Stimulated activated CD8-positive, alpha-beta memory T cell treated with anti-CD3 and anti-CD28 coated beads, Interleukin-4, amount 100 ng/mL, for 4 hours (primary cell): ENCODE measurements at regions not wholly inside any gene's neighbourhood (a gene's known extent, or its start where the extent isn't known, plus 50 kb on each side); places are given as distances from the start of the nearest gene placed in this dataset.
"Not testable (repeated sequence)": the region's sequence is repeated elsewhere in the genome, so short reads cannot be mapped to it uniquely, and the experiment has no call there.

ENCODE experiments used
- DNase-seq, 2 donors: peaks; one replicate each; pipeline ENCODE4 v3.0.0-alpha.2; 2020; ENCODE audit warnings: low read depth in 2 of 2, low spot score in 1 of 2

DNA sequence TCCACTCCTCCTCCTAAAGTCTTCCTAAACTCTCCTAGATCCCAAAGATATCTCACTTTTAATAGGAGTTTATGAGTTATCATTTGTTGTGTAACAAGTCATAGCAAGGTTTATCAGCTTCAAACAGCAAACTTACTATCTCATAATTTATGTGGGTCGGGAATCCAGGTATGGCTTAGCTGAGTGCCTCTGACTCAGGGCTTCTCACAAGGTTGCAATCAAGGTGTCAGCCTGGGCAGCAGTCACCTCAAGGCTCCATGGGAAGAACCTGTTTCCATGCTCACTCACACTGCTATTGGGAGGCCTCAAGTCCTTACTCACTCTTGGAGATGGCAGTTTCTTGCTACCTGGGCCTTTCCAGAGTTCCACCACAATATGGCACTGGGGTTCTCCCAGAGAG is 889.8 kb downstream of the MCTP2 start:
- DNase-seq: no peak

DNA sequence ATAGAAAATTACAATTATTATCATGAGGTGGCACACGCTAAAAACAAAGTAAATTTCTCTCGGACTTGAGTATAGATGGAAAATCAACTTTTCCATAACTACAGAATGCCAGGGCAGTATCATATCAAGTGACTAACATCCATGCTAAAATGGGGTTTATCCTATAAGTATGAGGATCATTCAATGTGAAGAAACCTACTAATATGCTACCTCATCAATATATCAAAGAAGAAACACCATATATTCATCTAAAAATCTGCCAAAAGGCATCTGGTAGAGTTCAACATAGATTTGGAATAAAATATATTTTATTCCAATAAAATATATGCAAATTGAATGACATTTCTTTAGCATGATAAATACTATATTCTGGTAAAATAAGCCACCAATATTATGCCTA is 894.4 kb downstream of the MCTP2 start:
- no peak for DNase-seq

DNA sequence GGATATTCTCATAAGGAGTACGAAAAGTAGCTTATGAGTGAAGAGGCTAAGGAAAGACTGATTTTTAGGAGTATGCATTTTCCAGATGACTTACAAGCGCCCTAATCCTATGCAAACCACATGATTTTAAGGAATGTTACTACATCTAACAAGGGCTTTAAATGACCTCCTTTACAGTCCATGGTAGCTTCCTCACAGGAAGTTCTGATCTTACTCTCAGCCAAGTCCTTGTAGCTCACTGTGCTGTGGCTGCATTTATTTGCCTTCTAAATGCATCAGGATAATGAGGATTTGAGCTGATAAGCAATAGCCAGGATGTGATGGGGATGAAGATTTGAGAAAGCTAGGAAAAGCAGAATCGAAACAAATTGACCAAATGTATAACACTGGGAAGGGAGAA is 896.0 kb downstream of the MCTP2 start:
- no peak for DNase-seq

DNA sequence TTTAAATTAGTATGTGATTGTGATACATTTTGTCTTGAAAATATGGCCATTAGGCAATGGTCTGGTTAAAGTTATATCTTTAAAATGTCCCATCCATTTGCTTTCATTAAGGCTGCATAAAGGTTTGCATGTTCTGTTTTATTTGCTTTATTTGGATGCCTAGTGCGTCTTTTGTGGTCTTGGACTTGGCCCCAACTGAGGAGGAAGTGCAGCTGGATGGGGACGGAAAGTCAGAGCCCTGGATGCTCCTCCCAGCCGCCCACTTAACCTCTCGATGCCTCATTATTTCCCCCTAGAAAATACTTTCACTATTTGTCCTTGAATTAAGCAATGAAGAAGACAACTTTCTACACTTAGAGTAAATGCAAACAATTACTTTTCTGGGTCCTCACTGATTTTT is 898.2 kb downstream of the MCTP2 start:
- DNase-seq: no peak

DNA sequence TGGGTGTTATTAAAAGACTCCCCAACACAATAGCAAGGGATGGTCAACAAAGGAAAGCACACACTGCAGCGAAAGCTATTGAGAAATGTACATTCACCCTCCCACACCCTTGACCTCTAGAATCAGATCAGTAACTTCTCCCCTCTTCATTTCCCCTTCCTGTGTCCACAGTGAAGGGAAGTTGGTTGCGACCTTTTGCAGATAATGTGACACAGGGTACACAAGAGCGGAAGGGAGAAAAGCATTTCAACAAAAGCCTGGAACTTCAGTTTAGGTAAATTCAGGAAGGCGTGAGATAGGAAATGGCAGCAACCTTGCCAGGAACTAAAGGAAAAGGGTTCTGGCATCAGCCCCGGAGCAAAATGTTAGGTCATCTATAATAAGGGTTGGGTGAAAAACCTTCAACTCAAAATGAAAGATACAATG is 899.8 kb downstream of the MCTP2 start:
- DNase-seq: no peak

DNA sequence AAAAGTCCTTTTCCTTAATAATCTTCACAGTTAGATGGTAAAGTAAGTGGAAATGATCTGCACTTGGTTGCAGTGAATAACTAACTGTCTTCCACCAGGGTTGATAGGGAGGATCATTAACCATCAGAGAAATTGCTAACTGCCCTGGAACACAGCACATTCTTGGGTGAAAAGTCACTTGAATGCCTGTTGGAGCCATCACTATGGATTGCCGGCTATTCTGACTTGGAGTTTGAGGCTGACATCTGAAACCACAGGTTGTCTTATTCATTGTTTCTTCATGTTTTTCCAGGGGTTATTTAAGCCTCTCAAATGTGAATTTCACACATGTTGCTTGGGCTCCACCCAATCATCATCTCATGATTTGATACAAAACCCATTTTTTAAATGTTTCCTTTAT is 901.4 kb downstream of the MCTP2 start:
- no peak for DNase-seq

DNA sequence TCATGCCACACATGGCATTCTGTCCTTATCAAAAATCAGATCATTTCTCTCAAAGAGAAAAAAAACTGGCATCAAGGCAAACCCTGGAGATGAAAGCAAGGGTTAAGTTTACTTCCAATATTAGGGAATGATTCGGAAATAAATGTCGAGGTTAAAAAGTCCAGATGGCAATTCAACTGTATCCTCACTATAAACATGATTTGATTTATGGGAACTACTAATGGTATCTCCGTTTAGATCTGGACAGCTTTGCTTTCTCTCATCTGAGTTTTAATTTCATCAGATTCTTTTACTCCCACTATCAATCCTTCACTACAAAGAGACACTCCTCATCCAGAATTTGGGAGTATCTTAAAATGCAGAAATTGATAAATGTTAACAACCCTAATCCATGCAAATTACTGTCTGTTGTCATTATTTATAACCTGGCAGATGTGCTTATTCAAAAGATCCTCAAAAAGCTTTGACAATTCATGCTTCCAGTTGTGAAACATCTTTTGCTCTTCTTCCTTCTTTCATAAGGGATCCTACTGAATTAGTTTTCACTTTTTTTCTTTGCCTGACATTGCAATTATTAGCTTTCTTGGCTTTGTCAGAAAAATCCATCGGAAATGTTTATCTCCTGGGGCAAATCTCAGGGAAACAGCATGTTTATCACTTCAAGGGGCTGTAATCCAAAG is 903.2 kb downstream of the MCTP2 start:
- no peak for DNase-seq

DNA sequence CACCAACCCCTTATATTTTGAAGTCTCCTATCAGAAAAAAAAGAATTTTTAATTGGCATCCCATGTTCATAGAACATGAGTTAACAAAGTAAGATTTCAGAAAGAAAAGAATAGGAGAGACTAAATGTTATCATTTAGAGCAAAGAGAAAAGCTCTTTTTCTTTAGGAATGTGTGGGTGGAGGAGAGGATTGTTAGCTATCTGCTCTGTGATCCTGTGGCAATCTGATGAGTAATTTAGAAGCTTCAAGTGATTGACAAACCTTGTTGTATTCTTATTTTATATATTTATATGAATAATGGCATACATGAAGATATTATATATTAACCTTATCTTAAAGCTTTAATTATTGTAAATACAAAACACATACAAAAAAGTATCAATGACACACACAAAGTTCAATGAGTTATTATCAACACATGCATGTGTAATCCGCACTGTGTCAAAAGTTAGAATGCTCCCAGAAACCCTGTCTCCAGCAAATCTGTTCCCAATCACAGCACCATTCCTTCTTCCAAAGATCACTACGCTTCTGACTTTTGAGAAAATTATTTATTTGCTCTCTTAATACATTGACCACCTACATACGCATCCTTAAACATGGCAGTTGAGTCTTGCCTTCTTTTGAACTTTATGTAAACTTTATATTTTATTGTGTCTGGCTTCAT is 907.4 kb downstream of the MCTP2 start:
- DNase-seq: no peak

DNA sequence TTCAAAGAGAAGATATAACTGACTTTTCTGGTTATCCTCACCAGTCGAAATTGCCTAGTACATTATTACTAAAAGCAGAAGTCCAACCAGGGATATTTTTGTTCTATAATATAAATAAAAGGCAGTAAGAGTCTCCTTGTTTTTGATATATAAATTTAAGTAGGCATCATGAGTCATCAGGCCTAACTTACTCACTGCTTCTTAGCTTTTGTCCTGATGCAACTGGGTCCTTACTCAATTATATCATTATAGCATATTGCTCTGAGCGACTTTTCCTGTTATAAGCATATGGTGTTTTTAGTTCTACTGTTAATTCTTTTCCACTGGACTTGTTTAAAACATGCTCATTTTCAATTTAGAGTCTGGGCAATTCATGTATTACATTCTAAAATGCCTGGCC is 910.1 kb downstream of the MCTP2 start:
- DNase-seq: no peak

DNA sequence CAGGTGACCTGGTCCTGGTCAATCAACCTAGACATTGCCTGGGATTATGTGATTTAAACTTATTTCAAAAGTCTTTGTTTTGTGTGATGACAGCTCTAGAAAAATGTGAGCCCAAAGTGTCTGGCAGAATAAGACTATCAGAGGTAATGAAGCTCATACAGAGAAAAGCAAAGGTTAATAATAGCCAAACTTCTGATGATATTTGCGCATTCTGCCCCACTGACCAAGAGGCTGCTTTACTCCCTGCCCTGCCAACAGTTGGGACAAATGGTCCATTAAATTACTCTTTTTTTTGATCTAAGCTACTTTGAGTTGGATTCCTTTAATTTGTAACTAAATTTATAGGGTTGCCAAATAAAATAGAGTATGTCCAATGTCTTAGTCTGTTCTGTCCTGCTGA is 911.2 kb downstream of the MCTP2 start:
- DNase-seq: no peak

DNA sequence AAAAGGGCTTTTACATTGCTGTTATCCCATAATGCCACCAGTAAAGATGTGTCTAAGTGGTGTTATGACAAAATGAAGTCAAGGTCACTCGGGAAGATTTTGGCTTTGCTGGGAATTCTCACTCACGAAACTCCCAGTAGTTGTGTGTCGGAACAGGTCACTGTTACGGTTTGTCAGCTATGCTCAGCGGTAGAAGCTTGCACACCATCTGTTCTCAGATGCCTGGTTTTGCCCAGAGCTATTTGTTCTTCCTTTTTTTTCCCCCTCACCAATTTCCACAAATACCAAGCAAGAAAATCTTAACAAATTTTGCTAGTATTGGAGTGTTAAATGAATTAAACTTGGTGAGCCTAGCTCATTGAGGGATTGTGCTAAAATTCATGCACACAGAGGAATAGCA is 915.1 kb downstream of the MCTP2 start:
- no peak for DNase-seq

DNA sequence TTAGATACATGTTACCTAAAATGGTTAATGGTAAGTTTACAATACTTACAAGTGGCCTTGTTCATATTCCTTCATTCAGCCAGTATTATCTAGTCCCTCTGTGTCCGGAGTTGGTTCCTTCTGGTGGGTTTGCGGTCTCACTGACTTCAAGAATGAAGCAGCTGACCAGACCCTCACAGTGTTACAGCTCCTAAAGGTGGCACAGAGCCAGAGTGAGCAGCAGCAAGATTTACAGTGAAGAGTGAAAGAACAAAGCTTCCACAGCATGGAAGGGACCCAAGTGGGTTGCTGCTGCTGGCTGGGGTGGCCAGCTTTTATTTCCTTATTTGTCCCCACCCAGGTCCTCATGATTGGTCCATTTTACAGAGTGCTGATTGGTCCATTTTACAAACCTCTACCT is 916.8 kb downstream of the MCTP2 start:
- no peak for DNase-seq

DNA sequence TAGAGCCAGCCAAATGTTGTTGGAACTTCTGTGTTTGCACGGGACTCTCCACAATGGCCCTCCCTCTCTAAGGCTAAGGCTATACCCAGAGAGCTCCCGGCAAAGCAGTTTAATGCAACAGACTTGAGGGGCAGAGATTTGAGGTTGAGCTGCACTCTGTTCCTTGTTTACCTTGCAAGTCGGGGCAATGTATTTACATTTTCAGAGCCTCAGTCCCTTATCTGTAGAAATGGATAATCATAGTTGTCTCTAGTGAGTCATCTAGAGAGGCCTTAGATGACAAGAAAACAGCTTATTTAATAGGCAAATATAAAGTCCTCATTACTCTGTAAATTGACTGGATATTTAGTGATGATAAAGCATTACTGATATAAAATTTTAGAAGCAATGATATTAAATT is 917.7 kb downstream of the MCTP2 start:
- no peak for DNase-seq

DNA sequence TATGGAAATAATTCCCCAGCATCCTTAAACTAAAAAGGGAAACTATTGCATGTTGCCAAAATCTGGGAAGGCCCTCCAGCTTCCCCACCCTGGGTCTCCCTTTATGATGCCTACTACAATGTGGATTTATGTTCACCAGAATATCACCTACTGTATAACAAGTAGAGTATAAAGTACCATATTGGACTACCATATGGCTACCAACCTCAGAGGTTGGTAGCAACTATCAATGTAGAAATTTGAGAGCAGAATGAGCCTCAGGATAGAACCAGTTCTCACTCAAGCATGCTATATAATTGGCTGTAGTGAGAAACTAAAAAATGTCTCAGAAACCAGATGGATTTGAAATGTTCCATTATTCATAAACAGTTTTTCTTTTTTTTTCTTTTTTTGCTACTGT is 918.4 kb downstream of the MCTP2 start:
- no peak for DNase-seq

DNA sequence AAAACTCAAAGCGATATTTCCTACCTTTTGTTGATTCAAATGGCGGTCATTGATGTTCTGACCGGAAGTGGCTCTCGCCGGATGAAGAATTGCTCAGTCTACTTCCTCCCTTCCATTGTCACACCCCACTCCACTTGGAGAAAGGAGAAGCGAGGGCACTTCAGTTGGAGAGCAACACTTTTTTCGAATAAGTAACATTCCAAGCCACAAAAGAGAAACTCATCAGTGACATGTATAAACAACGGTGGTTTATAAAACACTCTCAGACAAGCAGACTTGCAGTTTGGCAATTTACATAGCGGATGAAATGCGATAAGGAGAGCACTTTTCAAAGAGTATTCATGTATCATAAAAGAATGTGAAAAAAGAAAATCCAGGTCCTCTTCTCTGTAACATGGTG is 919.1 kb downstream of the MCTP2 start:
- no peak for DNase-seq

DNA sequence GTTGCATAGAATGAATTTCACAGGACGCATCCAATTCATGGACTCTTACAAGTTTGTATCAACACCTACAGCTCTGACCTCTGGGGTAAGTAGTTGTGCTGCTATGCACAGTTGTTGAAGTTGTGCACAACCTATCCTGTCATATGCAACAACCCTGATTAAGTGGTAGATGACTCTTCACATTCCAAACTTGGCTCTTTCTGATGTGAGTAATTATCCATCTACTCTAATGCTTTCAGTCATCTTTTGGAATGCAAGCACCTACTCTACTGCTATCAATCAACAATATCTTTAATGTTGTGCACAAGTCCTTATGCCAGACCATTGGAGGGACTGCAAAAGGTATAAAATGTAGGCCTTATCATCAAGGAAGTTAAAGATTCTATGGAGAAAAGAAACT is 921.4 kb downstream of the MCTP2 start:
- DNase-seq: no peak

DNA sequence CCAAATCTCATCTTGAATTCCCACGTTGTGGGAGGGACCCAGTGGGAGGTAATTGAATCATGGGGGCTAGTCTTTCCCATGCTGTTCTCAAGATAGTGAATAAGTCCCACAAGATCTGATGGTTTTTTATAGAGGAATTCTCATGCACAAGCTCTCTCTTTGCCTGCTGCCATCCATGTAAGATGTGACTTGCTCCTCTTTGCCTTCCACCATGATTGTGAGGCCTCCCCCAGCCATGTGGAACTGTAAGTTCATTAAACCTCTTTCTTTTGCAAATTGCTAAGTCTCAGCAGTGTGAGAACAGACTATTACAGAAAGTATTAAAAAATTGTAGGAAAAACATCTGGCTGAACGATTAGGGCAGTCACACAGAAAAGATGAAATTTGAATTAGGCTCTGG is 921.8 kb downstream of the MCTP2 start:
- not testable (repeated sequence) for DNase-seq

DNA sequence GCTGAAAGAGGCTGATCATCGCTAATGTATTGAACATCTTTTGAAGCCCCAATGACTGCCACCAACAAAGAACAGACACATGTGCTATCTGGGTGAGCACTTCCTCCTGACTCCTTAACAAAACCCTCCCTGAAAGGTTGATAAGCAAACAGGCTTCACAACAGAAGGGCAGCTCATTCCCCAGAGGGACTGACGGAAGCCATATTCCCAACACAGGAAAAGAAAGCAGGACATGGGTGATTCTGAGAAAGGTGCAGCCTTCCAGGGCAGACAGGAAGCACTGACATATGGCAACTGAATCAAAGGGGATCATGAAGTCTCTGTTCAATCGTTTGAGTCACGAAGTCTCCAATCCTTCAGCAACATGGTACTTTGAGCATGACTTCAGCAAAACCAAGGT is 929.0 kb downstream of the MCTP2 start:
- DNase-seq: no peak

DNA sequence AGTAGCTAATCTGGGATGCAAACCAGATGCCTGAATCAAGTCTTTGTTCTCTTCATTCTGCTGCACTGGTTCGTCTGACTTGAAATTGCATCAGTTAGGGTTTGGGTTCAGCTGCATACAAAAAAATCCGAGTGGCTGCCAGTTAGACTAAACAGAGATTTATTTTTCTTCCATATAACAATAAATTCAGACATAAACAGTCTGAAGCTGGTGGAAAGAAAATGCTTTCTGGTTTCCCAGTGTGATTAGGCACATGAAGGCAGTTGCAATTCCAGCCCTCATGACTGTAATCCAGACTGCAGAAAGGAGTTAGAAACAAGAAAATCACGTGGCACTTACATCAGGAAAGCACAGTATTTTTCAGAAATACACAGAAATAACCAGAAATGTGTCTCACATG is 930.7 kb downstream of the MCTP2 start:
- DNase-seq: no peak

DNA sequence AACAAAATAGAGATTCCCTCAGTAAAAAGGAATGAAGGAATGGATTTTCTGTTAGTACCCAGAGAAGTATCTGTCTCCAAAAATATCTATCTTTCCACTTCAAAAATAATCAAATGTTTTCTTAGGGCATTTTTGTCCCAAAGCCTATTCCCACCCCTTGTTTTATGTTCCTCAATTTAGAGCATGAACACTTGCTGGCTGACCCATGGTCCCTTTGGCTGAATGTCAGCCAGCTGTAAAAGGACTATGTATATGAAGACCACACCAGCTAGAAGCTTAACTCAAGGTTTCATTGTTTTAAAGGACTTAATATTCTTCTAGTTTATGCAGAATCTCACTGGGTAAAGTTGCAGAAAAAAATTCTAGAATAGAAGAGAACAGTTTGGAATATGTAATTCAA is 931.2 kb downstream of the MCTP2 start:
- DNase-seq: no peak

DNA sequence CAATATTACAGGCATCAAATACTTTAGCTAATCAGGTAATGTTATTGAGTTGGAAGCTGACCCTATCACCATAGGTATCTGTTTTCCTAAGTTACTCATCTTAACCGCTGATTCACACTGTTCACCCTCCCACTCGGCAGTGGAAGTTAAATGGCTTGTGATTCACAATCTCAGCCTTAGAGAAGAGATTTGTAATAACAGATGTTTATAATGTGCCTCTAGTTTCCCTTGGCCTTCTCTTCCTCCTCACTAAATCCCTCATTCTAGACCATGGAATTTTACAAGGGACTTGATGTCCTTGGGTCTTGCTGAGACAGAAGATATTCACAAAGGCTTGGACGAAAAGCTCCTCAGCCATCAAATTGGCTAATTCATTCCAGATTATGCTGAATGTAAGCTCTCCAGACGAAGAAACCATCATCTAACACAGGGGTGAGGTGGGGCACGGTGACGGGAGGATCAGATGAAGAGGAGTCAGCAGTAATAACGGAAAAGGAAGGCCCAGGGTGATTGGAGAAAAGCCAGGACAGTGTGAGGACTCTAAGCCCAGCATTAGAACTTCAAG is 931.7 kb downstream of the MCTP2 start:
- no peak for DNase-seq

DNA sequence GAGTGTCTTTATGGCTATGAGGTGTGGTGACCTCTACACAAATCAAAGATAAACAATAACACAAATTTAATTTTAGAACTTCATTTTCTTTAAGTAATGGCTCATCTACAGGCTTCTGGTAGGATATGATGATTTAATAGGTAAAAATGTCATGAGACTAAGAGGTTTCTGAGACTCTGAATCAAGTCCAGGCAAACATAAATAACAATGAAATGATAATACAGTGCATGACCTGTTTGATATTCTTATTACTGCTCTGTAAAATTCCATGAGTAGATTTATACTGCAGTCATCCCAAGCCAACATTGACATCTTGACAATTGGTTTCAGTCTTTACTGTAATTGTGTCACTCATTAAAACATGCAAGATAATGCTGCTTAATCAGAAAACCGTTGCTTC is 936.8 kb downstream of the MCTP2 start:
- DNase-seq: no peak

DNA sequence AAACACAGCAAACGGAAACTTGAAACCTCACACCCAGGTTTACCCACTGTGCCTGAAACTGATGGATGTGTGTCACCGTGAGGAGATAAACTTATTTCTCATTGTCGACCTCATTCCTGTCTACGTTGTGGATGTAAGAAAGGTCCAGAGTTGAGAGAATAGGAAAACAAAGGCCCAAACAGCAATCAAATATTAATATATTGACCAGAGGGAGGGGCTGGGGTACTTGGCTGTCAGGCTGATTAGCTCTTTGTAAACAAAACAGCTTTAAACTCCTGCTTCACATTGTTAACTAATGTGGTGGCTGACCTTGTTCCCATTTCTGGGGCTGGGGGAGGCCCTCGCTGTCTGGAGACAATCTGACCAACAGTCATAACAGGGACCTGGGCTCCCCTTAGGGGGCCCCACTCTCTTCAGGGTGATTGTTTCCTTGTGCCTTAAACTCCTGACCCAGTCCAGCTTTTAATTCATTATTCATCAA is 937.6 kb downstream of the MCTP2 start:
- no peak for DNase-seq
